ENCODE measurements at regions not wholly inside any gene's neighbourhood (a gene's known extent, or its start where the extent isn't known, plus 50 kb on each side); places are given as distances from the start of the nearest gene placed in this dataset.

GRCh38 chr6:122339661-122340060 lies 59.8 kb upstream of the HSF2 start:
- no peak overlapping the region for H3K9ac ChIP-seq (ENCODE audit: low read length)
- TF ChIP-seq EZH2 (IDR thresholded peaks at IDR 0.05; ENCODE audit: borderline replicate concordance, low read length) (no peak), CTCF (IDR thresholded peaks at IDR 0.05; ENCODE audit: low read length) (no peak)
- H3K27me3 ChIP-seq (ENCODE audit: insufficient read depth, low read length), result no peaks in the 10 kb centered on the region
- no peaks in the 10 kb centered on the region for H4K20me1 ChIP-seq (ENCODE audit: insufficient read depth, low read length)
- H3K4me2 ChIP-seq (ENCODE audit: low read length), result no peak overlapping the region
- H3K4me1 ChIP-seq (ENCODE audit: insufficient read depth, low read length, severe bottlenecking), result no peaks in the 10 kb centered on the region
- H2AFZ ChIP-seq (ENCODE audit: low read length), result no peak overlapping the region
- H3K4me3 ChIP-seq (ENCODE audit: low read depth, low read length, poor library complexity, severe bottlenecking), result no peak overlapping the region
- H3K27ac ChIP-seq (ENCODE audit: low read depth, low read length, poor library complexity, severe bottlenecking), result no peak overlapping the region
- no peaks in the 10 kb centered on the region for H3F3A ChIP-seq (ENCODE audit: insufficient read depth, low read length)
- no peaks in the 10 kb centered on the region for H3K36me3 ChIP-seq (ENCODE audit: insufficient read depth, low read length)
- H3K79me2 ChIP-seq (ENCODE audit: insufficient read depth, low read length), result no peaks in the 10 kb centered on the region
- no peaks in the 10 kb centered on the region for H3K9me3 ChIP-seq (ENCODE audit: low read length)
- H3K9me2 ChIP-seq (ENCODE audit: low read depth, low read length), result no peaks in the 10 kb centered on the region

GRCh38 chr6:122347280-122347679 lies 52.2 kb upstream of the HSF2 start:
- Histone ChIP-seq H3K9ac (ENCODE audit: low read length) (no peak overlapping the region), H3K4me3 (ENCODE audit: low read depth, low read length, poor library complexity, severe bottlenecking) (no peak overlapping the region), H2AFZ (ENCODE audit: low read length) (no peak overlapping the region), H3K4me1 (ENCODE audit: insufficient read depth, low read length, severe bottlenecking) (no peaks in the 10 kb centered on the region), H3K36me3 (ENCODE audit: insufficient read depth, low read length) (no peaks in the 10 kb centered on the region), H4K20me1 (ENCODE audit: insufficient read depth, low read length) (no peaks in the 10 kb centered on the region), H3K27ac (ENCODE audit: low read depth, low read length, poor library complexity, severe bottlenecking) (no peak overlapping the region), H3F3A (ENCODE audit: insufficient read depth, low read length) (no peaks in the 10 kb centered on the region), H3K27me3 (ENCODE audit: insufficient read depth, low read length) (no peaks in the 10 kb centered on the region), H3K9me3 (ENCODE audit: low read length) (no peaks in the 10 kb centered on the region), H3K9me2 (ENCODE audit: low read depth, low read length) (no peaks in the 10 kb centered on the region), H3K79me2 (ENCODE audit: insufficient read depth, low read length) (no peaks in the 10 kb centered on the region), H3K4me2 (ENCODE audit: low read length) (no peak overlapping the region)
- TF ChIP-seq CTCF (IDR thresholded peaks at IDR 0.05; ENCODE audit: low read length) (no peak), EZH2 (IDR thresholded peaks at IDR 0.05; ENCODE audit: borderline replicate concordance, low read length) (no peak)

- H3K27me3 ChIP-seq (ENCODE audit: insufficient read depth, low read length), result no peaks in the 10 kb centered on the region
Observed at GRCh38 chr6:122347751-122348150, 51.7 kb upstream of the HSF2 start.

More at GRCh38 chr6:122347751-122348150, 51.7 kb upstream of the HSF2 start:
- no peaks in the 10 kb centered on the region for H4K20me1 ChIP-seq (ENCODE audit: insufficient read depth, low read length)
- H3K4me2 ChIP-seq (ENCODE audit: low read length), result no peak overlapping the region
- H3K4me3 ChIP-seq (ENCODE audit: low read depth, low read length, poor library complexity, severe bottlenecking), result no peak overlapping the region
- no peak overlapping the region for H3K9ac ChIP-seq (ENCODE audit: low read length)
- H3K79me2 ChIP-seq (ENCODE audit: insufficient read depth, low read length), result no peaks in the 10 kb centered on the region
- no peak overlapping the region for H2AFZ ChIP-seq (ENCODE audit: low read length)
- no peaks in the 10 kb centered on the region for H3F3A ChIP-seq (ENCODE audit: insufficient read depth, low read length)
- no peaks in the 10 kb centered on the region for H3K9me3 ChIP-seq (ENCODE audit: low read length)
- H3K27ac ChIP-seq (ENCODE audit: low read depth, low read length, poor library complexity, severe bottlenecking), result no peak overlapping the region
- H3K4me1 ChIP-seq (ENCODE audit: insufficient read depth, low read length, severe bottlenecking), result no peaks in the 10 kb centered on the region
- H3K9me2 ChIP-seq (ENCODE audit: low read depth, low read length), result no peaks in the 10 kb centered on the region
- no peaks in the 10 kb centered on the region for H3K36me3 ChIP-seq (ENCODE audit: insufficient read depth, low read length)
- TF ChIP-seq CTCF (IDR thresholded peaks at IDR 0.05; ENCODE audit: low read length), result no peak
- no peak for TF ChIP-seq EZH2 (IDR thresholded peaks at IDR 0.05; ENCODE audit: borderline replicate concordance, low read length)

All from OCI-LY1 (cell line).